Uterus (tissue), 2 donors: ENCODE measurements at regions not wholly inside any gene's neighbourhood (a gene's known extent, or its start where the extent isn't known, plus 50 kb on each side); places are given as distances from the start of the nearest gene placed in this dataset.

Experiments used
- POLR2A ChIP-seq, 2 donors: fragments of 450-650 bp; IDR thresholded peaks; one replicate each; pipeline ENCODE4 v1.6.1; 2016; ENCODE audit warnings: antibody characterized with exemption in 2 of 2, mild to moderate bottlenecking in 1 of 2, moderate library complexity in 1 of 2
- TF ChIP-seq, protein P1 (sequence below), 4 experiments: fragments of 200-600 bp in 2 of 4; fragments of 450-650 bp in 2 of 4; sonication (generic) in 2 of 4; IDR thresholded peaks; one replicate each; pipeline ENCODE4 v1.5.1; 2016 to 2019; ENCODE audit warnings: antibody characterized with exemption in 4 of 4, mild to moderate bottlenecking in 2 of 4, moderate library complexity in 1 of 4

DNA sequence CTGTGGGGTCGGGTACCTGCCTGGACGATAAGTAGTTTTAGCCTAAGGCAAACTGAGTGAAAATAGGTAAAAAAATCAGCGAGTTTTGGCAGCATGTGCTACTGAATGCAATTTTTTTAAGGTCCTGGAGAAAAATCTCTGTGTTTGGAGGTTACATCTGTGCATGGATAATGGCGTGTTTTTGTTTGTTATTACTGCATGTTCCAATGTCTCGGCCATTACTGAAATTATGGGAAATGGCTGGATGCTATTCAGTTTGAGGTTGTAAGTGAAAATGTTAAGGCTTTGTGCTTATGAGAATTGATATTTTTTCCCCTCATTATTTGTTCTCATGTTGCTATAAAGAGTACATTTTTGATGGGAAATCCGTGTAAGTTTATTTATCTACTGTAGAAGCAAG, 441.7 kb downstream of the PRDM2 start:
- TF ChIP-seq, protein P1, sequence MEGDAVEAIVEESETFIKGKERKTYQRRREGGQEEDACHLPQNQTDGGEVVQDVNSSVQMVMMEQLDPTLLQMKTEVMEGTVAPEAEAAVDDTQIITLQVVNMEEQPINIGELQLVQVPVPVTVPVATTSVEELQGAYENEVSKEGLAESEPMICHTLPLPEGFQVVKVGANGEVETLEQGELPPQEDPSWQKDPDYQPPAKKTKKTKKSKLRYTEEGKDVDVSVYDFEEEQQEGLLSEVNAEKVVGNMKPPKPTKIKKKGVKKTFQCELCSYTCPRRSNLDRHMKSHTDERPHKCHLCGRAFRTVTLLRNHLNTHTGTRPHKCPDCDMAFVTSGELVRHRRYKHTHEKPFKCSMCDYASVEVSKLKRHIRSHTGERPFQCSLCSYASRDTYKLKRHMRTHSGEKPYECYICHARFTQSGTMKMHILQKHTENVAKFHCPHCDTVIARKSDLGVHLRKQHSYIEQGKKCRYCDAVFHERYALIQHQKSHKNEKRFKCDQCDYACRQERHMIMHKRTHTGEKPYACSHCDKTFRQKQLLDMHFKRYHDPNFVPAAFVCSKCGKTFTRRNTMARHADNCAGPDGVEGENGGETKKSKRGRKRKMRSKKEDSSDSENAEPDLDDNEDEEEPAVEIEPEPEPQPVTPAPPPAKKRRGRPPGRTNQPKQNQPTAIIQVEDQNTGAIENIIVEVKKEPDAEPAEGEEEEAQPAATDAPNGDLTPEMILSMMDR (IDR thresholded peaks at IDR 0.05): no peak
- TF ChIP-seq POLR2A (IDR thresholded peaks at IDR 0.05): no peak
